Cardiac muscle cell (in vitro differentiated cells and primary cell): ENCODE measurements at regions not wholly inside any gene's neighbourhood (a gene's known extent, or its start where the extent isn't known, plus 50 kb on each side); places are given as distances from the start of the nearest gene placed in this dataset.
A peak's percentile ranks its signal among the peaks of the same experiment; 100 is the strongest.

Experiments
- DNase-seq, 2 donors: peaks; one replicate each; pipeline versions ENCODE4 v3.0.0 to v3.0.0-alpha.2; 2010 to 2017; ENCODE audit warnings: low read depth in 1 of 2, low spot score in 1 of 2
- H3K27ac ChIP-seq: fragments of 200-600 bp; sonication (generic); 2 replicates; pipeline ENCODE4 v1.5.1; 2016
- H3K27me3 ChIP-seq: fragments of 200-600 bp; sonication (generic); 2 replicates; pipeline ENCODE4 v1.6.0; 2016; ENCODE audit warnings: control low read depth
- H3K36me3 ChIP-seq: fragments of 200-600 bp; sonication (generic); 2 replicates; pipeline ENCODE4 v1.5.1; 2016; ENCODE audit warnings: control low read depth
- H3K4me1 ChIP-seq: fragments of 200-600 bp; sonication (generic); 2 replicates; pipeline ENCODE4 v1.8.1; 2017; ENCODE audit warnings: low read depth, mild to moderate bottlenecking, mixed run types
- H3K4me3 ChIP-seq: fragments of 200-600 bp; sonication (generic); 2 replicates; pipeline ENCODE4 v1.5.1; 2016; ENCODE audit warnings: mild to moderate bottlenecking
- H3K9me3 ChIP-seq: fragments of 200-600 bp; sonication (generic); 2 replicates; pipeline ENCODE4 v1.5.1; 2017; ENCODE audit warnings: low read depth, mild to moderate bottlenecking, control low read depth
- TF ChIP-seq, protein P1 (sequence below): IDR thresholded peaks from 2 replicates; pipeline ENCODE4 v1.5.1; 2012; ENCODE audit warnings: low read depth, mild to moderate bottlenecking, low read length

DNA sequence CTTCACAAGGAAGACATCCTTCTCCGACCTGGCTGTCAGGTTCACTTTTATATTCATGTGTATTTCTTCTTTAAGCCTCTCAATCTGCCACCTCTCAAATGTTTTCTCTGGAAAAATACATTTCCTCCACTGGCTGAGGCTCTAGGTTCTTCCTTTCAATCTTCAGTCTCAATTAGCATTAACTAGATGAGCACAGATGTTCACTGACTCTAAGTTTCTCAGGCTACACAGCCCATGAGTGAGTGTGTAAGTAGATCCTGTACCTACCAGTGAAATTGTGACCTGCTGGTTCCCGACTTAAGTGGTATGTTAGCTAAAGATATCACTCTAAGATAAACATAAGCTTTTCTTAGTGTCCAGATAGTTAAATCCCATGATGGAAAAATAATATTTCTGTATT, 206.9 kb downstream of the ADAMTS15 start:
- Histone ChIP-seq H3K27me3 (no peaks in the 10 kb centered on the region), H3K9me3 (no peaks in the 10 kb centered on the region), H3K4me3 (no peak overlapping the region), H3K4me1 (peaks cover 8% of the 10 kb centered on the region), H3K27ac (no peak overlapping the region), H3K36me3 (no peaks in the 10 kb centered on the region)
- no peak for DNase-seq
- TF ChIP-seq, protein P1, sequence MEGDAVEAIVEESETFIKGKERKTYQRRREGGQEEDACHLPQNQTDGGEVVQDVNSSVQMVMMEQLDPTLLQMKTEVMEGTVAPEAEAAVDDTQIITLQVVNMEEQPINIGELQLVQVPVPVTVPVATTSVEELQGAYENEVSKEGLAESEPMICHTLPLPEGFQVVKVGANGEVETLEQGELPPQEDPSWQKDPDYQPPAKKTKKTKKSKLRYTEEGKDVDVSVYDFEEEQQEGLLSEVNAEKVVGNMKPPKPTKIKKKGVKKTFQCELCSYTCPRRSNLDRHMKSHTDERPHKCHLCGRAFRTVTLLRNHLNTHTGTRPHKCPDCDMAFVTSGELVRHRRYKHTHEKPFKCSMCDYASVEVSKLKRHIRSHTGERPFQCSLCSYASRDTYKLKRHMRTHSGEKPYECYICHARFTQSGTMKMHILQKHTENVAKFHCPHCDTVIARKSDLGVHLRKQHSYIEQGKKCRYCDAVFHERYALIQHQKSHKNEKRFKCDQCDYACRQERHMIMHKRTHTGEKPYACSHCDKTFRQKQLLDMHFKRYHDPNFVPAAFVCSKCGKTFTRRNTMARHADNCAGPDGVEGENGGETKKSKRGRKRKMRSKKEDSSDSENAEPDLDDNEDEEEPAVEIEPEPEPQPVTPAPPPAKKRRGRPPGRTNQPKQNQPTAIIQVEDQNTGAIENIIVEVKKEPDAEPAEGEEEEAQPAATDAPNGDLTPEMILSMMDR: no peak

DNA sequence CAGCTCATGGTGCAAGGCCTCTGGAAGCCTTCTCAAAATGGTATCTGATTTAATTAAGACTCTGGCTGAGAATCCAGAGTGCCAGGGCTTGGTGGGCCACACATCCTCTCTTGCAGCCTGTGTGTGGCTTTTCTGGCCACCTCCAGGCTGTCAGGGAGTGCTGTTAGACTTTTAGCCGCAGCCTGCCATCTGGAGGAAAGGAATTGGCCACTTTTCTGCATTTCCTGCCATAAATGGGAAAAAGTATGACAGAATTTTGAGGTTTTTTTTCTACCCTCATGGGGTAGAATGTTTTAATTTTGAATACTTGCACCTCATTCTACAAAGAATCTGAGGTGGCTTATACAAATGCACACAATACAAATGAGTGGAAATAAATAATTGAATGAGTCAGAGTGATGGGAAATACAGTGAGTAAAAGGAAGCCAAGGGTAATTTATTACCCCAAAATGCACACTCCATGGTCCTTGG, 218.4 kb downstream of the ADAMTS15 start:
- H3K4me3 ChIP-seq: no peak overlapping the region
- no peaks in the 10 kb centered on the region for H3K9me3 ChIP-seq
- no peak overlapping the region for H3K27ac ChIP-seq
- TF ChIP-seq, protein P1: peak; percentile 21
- H3K36me3 ChIP-seq: no peaks in the 10 kb centered on the region
- no peaks in the 10 kb centered on the region for H3K4me1 ChIP-seq
- DNase-seq: no peak
- no peaks in the 10 kb centered on the region for H3K27me3 ChIP-seq

DNA sequence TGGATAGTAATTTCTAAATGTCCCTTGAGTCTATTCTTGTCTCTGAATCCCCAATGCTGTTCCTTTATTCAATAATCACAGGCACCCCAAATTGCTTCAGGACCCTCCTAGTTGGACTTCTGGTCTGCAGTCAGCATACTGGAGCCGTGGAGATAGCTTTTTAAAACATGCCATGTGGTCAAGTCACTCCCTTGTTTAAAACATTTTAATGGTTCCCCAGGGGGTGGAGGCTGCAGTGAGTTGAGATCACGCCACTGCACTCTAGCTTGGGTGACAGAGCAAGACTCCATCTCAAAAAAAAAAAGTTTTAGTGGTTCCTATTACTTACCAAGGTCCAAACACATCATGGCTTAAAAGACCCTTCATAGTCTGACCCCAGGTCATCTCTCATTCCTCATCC, 220.3 kb downstream of the ADAMTS15 start:
- no peaks in the 10 kb centered on the region for H3K27me3 ChIP-seq

DNA sequence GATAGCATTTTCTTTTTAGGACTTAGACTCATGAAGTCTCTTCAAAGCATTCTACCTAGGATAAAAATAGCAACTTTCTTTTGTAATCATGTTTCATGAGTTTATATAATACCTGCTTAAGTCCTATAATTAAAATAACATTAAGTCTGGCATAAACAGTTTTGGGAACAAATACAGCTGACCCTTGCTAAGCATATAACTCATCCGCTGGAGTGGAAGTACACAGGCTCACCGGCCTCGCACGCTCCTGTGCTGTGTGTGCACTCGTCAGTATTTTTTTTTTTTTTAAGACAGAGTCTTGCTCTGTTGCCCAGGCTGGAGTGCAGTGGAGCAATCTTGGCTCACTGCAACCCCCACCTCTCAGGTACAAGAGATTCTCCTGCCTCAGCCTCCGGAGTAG, 221.8 kb downstream of the ADAMTS15 start:
- Histone ChIP-seq H3K4me1 (no peaks in the 10 kb centered on the region), H3K9me3 (no peaks in the 10 kb centered on the region), H3K36me3 (no peaks in the 10 kb centered on the region), H3K4me3 (no peak overlapping the region), H3K27me3 (no peaks in the 10 kb centered on the region), H3K27ac (no peak overlapping the region)
- no peak for DNase-seq
- TF ChIP-seq, protein P1: no peak

More for the DNA sequence above, 220.3 kb downstream of the ADAMTS15 start:
- no peaks in the 10 kb centered on the region for H3K9me3 ChIP-seq
- H3K4me3 ChIP-seq: no peak overlapping the region
- no peak for DNase-seq
- no peaks in the 10 kb centered on the region for H3K4me1 ChIP-seq
- H3K36me3 ChIP-seq: no peaks in the 10 kb centered on the region
- H3K27ac ChIP-seq: no peak overlapping the region
- TF ChIP-seq, protein P1: no peak

DNA sequence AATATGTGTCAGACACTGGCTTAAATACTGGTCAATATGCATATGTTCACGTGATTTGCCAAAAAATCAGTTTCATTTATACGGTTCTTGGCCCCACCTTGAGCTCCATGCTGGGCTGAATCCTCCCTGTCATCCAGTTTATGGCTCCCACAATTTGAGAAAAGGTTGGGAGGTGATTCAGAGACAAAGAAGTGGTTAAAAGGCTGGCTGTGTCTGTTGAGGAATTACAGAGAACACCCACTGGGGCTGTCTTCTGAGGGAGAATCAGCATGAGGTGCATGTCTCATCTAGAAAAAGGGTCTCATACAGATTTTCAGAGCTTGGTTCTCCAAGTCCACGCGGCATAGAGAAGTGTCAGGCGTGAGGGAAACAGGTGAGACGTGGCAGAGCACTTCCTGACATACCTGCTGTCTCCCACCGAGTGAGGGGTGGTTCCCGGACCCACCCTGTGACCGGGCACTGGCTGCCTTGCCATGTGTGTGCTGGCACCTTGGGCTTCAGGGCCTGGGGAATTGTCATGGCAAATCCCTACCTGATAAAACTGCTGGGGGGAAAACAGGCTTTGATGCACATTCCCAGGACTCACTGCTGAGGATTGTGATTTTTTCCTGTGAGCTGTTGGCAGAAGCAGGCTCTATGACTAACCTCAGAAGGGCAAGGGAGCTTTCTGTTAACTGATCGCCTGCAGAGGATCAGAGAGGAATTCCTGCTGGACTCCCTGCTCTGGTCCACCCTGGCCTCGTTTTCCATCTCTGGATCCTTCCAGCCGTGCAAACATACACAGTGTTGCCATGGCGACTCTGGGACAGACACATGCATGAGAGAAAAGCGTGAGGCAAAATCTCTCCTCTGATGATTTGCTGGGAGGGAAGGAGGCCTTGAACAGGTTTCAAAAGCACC, 223.6 kb downstream of the ADAMTS15 start:
- DNase-seq: peak; percentile 24 to 91

More for the DNA sequence above, 223.6 kb downstream of the ADAMTS15 start:
- no peak overlapping the region for H3K27ac ChIP-seq
- H3K4me1 ChIP-seq: peaks cover 9% of the 10 kb centered on the region
- H3K27me3 ChIP-seq: no peaks in the 10 kb centered on the region
- no peak overlapping the region for H3K4me3 ChIP-seq
- no peaks in the 10 kb centered on the region for H3K9me3 ChIP-seq
- TF ChIP-seq, protein P1: no peak
- no peaks in the 10 kb centered on the region for H3K36me3 ChIP-seq
